Fibroblast of lung (primary cell): ENCODE measurements at regions not wholly inside any gene's neighbourhood (a gene's known extent, or its start where the extent isn't known, plus 50 kb on each side); places are given as distances from the start of the nearest gene placed in this dataset.

ENCODE experiments used
- DNase-seq, 2 donors: peaks; one replicate each; pipeline versions ENCODE4 v3.0.0 to v3.0.0-alpha.2; 2010; ENCODE audit warnings: low read depth in 2 of 2
- H2AFZ ChIP-seq: 2 replicates; pipeline ENCODE4 v1.5.1; 2012; ENCODE audit warnings: low read length, control low read depth, inconsistent platforms
- H3K27ac ChIP-seq: 2 replicates; pipeline ENCODE4 v1.5.1; 2011; ENCODE audit warnings: low read length, control low read depth; ENCODE audit not compliant: insufficient read depth
- H3K27me3 ChIP-seq: 2 replicates; pipeline ENCODE4 v1.5.1; 2011; ENCODE audit warnings: mild to moderate bottlenecking, low read length; ENCODE audit not compliant: control insufficient read depth, insufficient read depth
- H3K36me3 ChIP-seq: 2 replicates; pipeline ENCODE4 v1.5.1; 2011; ENCODE audit warnings: low read length; ENCODE audit not compliant: control insufficient read depth, insufficient read depth
- H3K4me1 ChIP-seq: 2 replicates; pipeline ENCODE4 v1.5.1; 2011; ENCODE audit warnings: low read length; ENCODE audit not compliant: control insufficient read depth, insufficient read depth; ENCODE audit errors: extremely low read depth
- H3K4me2 ChIP-seq: 2 replicates; pipeline ENCODE4 v1.5.1; 2011; ENCODE audit warnings: low read length, control low read depth; ENCODE audit not compliant: insufficient read depth; ENCODE audit errors: extremely low read depth
- H3K4me3 ChIP-seq, 4 experiments: fragments of 200-600 bp in 1 of 4; sonication (generic) in 1 of 4; replicated peaks in 1 of 4; 2 replicates each; pipeline ENCODE4 v1.5.1; 2011 to 2016; ENCODE audit warnings: low read length in 4 of 4, low read depth in 3 of 4, mild to moderate bottlenecking in 3 of 4, control low read depth in 2 of 4, inconsistent platforms in 1 of 4, mixed read lengths in 1 of 4; ENCODE audit not compliant: insufficient read depth in 1 of 4; ENCODE audit errors: control extremely low read depth in 1 of 4
- H3K79me2 ChIP-seq: 2 replicates; pipeline ENCODE4 v1.5.1; 2012; ENCODE audit warnings: mild to moderate bottlenecking, low read length, inconsistent platforms; ENCODE audit not compliant: control insufficient read depth, insufficient read depth
- H3K9ac ChIP-seq: 2 replicates; pipeline ENCODE4 v1.5.1; 2011; ENCODE audit warnings: mild to moderate bottlenecking, low read length, control low read depth; ENCODE audit not compliant: insufficient read depth
- H3K9me3 ChIP-seq: 2 replicates; pipeline ENCODE4 v1.5.1; 2012; ENCODE audit warnings: low read depth, low read length; ENCODE audit not compliant: control insufficient read depth, insufficient read depth
- H4K20me1 ChIP-seq: 2 replicates; pipeline ENCODE4 v1.5.1; 2011; ENCODE audit warnings: low read length; ENCODE audit not compliant: control insufficient read depth, insufficient read depth; ENCODE audit errors: extremely low read depth
- EZH2 ChIP-seq: IDR thresholded peaks from 2 replicates; pipeline ENCODE4 v1.5.1; 2012; ENCODE audit warnings: low read length, control low read depth, mild to moderate bottlenecking; ENCODE audit errors: missing control alignments
- TF ChIP-seq, protein P1 (sequence below), 2 donors: IDR thresholded peaks in 1 of 2; conservative IDR thresholded peaks in 1 of 2; 1 replicate in 1 of 2; 2 replicates in 1 of 2; pipeline ENCODE4 v1.5.1; 2011 to 2012; ENCODE audit warnings: low read length in 2 of 2, control low read depth in 1 of 2, inconsistent platforms in 1 of 2, low read depth in 1 of 2, mild to moderate bottlenecking in 1 of 2

DNA sequence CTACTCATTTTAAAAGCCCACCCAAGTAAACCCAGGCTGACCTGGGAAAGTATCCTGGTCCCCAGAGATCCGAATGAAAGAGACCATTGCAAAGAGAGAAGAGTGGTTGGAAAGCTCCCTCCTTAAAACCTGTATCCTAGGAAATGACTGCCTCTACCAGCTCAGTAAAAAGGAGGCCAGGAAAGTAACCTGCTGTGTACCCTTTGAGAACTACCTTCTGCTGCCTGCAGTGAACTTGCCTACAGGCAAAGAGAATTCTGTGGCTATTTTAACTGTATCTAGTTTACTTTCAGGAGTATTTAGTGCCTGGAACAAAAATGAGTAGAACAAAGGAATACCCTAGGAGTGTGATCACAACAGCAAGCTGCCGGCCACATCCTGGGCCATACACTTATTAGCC, 641.7 kb upstream of the NRXN1 start:
- no peak overlapping the region for H3K4me2 ChIP-seq
- H3K36me3 ChIP-seq: no peaks in the 10 kb centered on the region
- no peaks in the 10 kb centered on the region for H4K20me1 ChIP-seq
- H2AFZ ChIP-seq: no peak overlapping the region
- H3K4me1 ChIP-seq: no peaks in the 10 kb centered on the region
- no peak overlapping the region for H3K9ac ChIP-seq
- no peaks in the 10 kb centered on the region for H3K9me3 ChIP-seq
- DNase-seq: no peak
- TF ChIP-seq, protein P1, sequence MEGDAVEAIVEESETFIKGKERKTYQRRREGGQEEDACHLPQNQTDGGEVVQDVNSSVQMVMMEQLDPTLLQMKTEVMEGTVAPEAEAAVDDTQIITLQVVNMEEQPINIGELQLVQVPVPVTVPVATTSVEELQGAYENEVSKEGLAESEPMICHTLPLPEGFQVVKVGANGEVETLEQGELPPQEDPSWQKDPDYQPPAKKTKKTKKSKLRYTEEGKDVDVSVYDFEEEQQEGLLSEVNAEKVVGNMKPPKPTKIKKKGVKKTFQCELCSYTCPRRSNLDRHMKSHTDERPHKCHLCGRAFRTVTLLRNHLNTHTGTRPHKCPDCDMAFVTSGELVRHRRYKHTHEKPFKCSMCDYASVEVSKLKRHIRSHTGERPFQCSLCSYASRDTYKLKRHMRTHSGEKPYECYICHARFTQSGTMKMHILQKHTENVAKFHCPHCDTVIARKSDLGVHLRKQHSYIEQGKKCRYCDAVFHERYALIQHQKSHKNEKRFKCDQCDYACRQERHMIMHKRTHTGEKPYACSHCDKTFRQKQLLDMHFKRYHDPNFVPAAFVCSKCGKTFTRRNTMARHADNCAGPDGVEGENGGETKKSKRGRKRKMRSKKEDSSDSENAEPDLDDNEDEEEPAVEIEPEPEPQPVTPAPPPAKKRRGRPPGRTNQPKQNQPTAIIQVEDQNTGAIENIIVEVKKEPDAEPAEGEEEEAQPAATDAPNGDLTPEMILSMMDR (conservative IDR thresholded peaks at IDR 0.05 in 1 of 2, IDR thresholded peaks at IDR 0.05 in 1 of 2; ENCODE audit: low read depth in 1 of 2, low read length in 2 of 2): no peak
- no peak for TF ChIP-seq EZH2
- H3K27me3 ChIP-seq: no peaks in the 10 kb centered on the region
- H3K4me3 ChIP-seq: no peak overlapping the region
- H3K27ac ChIP-seq: no peak overlapping the region
- no peaks in the 10 kb centered on the region for H3K79me2 ChIP-seq

DNA sequence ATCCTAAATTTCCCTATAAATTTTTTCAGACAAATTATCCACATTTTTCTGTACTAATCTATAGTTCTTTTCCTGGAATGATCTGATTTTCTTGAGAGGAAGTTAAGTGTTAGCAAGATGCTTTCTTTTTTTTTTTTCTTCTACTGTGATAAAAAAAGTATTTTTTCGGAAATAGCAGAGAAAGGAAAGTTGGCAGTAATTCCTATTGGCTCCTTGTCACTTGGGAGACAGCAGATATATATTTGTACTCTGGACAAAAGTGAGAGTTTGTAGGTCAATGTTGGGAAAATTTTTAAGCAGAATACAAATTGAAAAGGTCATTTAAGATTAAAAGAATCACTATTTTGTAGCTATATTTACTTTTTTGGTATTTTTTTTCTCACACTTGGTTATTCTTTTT, 635.7 kb upstream of the NRXN1 start:
- DNase-seq: no peak

DNA sequence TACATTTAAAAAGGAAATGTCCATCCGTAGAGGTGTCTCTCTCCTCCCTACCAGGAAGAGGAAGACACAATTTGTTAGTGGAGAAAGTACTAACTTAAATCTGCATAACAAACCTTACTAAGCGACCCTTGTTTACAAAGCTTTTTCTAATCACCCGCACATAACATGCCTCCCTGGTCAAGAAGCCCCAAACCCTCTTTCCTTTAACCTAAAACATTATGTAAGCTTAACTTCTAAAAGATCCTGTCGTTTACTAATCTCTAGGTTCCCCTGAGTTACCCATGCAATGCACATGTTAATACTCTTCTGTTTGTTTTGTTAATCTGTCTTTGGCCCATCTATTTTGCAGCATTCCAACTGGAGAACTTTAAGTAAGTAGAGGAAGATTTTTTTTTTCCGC, 630.3 kb upstream of the NRXN1 start:
- Histone ChIP-seq H2AFZ (no peak overlapping the region), H4K20me1 (no peaks in the 10 kb centered on the region), H3K9ac (no peak overlapping the region), H3K79me2 (no peaks in the 10 kb centered on the region), H3K4me3 (no peak overlapping the region), H3K27me3 (no peaks in the 10 kb centered on the region), H3K27ac (no peak overlapping the region), H3K4me2 (no peak overlapping the region), H3K36me3 (no peaks in the 10 kb centered on the region), H3K9me3 (no peaks in the 10 kb centered on the region), H3K4me1 (no peaks in the 10 kb centered on the region)
- TF ChIP-seq, protein P1 (conservative IDR thresholded peaks at IDR 0.05 in 1 of 2, IDR thresholded peaks at IDR 0.05 in 1 of 2; ENCODE audit: low read depth in 1 of 2, low read length in 2 of 2): no peak
- TF ChIP-seq EZH2: no peak
- DNase-seq: no peak

More for the DNA sequence above, 635.7 kb upstream of the NRXN1 start:
- Histone ChIP-seq H3K9ac (no peak overlapping the region), H3K36me3 (no peaks in the 10 kb centered on the region), H2AFZ (no peak overlapping the region), H3K27me3 (no peaks in the 10 kb centered on the region), H3K79me2 (no peaks in the 10 kb centered on the region), H3K4me1 (no peaks in the 10 kb centered on the region), H3K4me2 (no peak overlapping the region), H3K4me3 (no peak overlapping the region), H4K20me1 (no peaks in the 10 kb centered on the region), H3K9me3 (no peaks in the 10 kb centered on the region), H3K27ac (no peak overlapping the region)
- TF ChIP-seq, protein P1 (conservative IDR thresholded peaks at IDR 0.05 in 1 of 2, IDR thresholded peaks at IDR 0.05 in 1 of 2; ENCODE audit: low read depth in 1 of 2, low read length in 2 of 2): no peak
- no peak for TF ChIP-seq EZH2
